NCI-H1417 (cell line): ENCODE measurements at regions not wholly inside any gene's neighbourhood (a gene's known extent, or its start where the extent isn't known, plus 50 kb on each side); places are given as distances from the start of the nearest gene placed in this dataset.
"Not testable (repeated sequence)": the region's sequence is repeated elsewhere in the genome, so short reads cannot be mapped to it uniquely, and the experiment has no call there.

Experiments
- DNase-seq, 3 experiments: peaks; one replicate each; lab custom pipeline; 2025; lab: John Stamatoyannopoulos, UW

DNA sequence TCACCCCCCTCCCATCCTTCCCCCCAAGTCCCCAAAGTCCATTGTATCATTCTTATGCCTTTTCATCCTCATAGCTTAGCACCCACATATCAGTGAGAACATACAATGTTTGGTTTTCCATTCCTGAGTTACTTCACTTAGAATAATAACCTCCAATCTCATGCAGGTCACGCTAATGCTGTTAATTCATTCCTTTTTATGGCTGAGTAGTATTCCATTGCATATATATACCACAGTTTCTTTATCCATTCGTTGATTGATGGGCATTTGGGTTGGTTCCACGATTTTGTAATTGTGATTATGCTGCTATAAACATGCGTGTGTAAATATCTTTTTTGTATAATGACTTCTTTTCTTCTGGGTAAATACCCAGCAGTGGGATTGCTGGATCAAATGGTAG is 621.9 kb upstream of the NRP1 start:
- DNase-seq, result not testable (repeated sequence)

DNA sequence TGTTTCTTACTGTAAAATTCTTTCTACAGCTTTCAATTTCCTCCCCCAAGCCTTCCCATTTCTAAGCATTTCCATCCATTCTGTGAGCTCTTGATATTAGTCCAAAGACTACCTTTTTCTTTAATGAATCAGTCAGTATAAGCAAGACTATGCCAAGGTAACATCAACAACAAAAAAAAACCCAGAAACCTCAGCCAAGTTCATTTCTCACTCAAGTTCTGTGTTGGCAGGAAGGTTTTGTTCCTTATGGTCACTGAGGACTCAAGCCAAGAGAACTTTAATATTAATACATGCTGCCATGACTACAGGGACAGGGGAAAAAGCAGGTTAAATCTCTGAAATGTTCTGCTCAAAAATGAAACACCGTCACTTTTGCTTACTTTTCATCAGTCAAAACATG is 621.2 kb upstream of the NRP1 start:
- no peak for DNase-seq

DNA sequence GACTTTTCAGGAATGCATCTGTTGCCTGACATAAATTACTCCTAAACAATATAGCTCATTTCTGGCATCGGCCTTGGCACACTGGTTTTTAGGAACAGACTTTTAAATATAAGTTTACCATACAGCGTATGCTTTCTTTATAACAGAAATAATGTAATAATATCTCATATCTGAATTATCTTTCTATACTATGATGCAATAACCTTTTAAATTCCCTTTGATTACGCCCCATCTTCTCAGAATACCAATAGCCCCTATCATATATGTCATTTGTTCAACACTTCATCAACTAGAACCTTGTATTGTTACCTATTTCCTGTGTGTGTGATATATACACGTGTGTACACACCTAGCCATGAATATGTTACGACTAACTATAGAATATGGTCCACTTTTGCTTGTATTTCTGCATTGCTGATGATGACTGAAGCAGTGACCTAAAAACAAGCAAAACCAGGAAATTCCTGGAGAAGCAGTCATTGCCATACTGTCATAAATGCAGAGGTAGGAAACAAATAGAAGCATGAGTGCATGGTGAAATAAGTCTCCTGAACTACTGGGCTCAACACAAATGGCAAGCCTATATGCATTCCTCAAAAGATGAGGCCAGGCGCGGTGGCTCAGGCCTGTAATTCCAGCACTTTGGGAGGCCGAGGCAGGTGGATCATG is 618.4 kb upstream of the NRP1 start:
- DNase-seq, result no peak

DNA sequence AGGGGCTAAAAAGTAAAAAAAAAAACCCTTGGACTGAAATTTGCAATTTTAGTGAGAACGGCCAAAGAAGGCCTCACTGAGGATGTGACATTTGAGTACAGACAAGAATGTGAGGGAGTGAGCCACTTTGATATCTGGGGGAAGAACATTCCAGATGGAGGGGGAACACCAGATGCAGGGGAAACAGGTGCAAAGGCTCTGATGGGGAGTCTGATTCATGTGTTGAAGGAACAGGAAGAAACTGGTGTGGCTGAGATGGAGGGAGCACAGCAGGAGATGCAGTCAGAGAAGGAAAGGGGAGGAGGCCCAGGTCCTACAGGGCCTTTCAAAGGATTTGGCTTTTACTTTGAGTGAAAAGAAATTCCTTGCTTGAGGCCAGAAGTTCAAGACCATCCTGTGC is 615.7 kb upstream of the NRP1 start:
- DNase-seq, result no peak

DNA sequence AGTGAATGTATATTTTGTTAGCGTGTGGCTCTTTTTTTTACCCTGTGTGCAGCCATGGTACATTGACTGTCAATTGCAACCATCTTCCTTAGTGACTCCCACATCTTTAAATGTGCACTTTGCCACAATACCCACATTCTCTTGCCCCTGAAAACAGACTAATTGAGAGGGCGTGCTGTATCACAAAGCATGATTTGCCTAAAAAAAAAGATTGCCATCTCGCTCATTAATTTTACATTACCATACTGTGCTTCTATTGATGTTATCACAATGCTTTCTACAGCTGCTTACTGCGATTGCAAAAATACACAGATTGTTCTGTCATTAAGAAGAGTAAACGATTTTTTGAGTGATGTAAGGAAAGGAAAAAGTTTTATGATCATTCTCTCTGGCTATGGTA is 613.1 kb upstream of the NRP1 start:
- no peak for DNase-seq

DNA sequence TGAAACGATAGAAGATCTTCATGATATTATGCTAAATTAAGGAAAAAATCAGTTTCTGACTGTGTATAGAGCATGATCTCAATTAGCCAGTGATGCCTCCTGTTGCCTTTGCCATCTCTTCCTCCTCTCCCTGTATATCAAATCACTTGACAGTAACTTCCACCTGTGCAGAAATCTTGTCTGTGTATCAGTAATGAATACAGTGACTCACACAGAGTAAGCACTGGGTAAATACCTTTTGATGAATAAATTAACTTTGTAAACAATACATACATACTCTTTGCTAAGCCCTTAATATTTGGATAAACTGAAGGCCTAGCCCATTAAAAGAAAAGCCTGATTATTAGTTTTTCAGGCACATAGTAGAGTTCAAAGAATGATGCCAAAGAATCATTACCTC is 610.6 kb upstream of the NRP1 start:
- no peak for DNase-seq

DNA sequence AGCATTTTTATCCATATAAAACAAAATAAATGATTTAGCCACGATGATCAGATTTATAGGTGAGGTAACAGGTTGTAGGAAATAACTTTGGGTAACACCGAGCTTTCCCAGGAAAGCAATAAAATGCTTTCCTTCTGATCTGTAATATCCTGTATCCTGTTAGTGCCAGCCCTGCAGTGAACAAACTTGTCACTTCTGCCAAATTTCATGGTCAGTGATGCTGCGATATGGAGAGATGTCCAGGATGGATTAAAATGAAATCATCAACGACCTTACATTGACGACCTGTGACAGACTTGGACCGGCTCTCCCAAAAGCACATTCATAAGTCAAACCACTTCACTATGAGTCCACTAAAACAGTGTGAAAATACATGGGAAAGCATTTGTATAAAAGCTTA is 608.0 kb upstream of the NRP1 start:
- no peak for DNase-seq

DNA sequence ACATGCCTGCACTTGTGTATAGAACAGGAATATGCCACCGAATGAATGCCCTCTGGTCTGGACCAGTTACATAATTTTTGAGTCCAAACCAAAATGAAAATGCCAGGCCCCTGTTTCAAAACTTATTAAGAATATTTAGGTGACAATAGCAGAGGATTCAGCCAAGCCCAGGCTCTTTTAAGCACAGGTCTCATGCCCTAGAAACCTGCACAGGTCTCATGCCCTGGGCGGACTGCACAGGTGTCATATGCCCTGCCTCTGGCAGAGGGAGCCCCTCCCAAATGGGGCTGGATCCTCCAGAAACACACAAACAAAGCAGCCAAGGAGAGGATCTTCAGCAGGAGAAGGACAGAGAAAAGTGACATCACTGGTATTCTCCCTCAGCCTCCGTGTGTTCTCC is 605.4 kb upstream of the NRP1 start:
- DNase-seq, result peak in 1 of 3 experiments; percentile 1

DNA sequence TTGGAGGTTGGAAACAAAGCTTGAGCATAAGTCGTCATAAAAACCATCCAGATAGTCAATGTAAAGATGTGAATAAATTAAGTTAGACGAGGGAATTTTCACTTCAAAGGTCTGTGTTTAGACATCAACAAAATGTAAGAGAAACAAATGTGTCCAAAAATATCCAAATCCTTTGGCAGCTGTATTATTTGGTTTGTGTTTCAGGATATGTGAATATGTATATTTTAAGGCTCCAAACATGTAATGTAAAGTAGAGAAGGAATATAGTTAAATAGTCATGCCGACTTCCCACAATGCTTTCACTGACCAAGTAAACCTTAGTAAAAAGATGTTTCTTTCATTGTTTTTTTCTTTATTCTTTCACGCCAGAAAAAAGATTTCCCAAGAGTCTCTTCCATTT is 604.9 kb upstream of the NRP1 start:
- DNase-seq, result no peak

DNA sequence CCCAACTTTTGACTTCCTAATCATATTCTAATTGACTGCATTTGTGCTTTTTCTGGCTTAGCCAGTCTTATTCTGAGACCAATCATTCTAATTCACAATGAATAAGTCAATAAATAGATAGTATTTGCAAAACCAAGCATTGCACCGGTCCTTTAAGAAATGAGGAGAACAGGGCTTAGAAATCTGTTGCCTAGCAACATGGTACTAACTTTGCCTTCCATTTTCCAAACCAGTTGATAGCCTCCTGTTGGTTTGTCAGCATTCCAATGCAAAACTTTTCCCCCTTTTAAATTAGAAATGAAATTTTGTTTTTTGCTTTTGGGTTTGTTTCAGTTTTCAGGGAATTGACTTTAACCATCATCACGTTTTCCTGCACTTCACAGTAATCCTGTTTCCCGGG is 603.5 kb upstream of the NRP1 start:
- DNase-seq, result no peak

DNA sequence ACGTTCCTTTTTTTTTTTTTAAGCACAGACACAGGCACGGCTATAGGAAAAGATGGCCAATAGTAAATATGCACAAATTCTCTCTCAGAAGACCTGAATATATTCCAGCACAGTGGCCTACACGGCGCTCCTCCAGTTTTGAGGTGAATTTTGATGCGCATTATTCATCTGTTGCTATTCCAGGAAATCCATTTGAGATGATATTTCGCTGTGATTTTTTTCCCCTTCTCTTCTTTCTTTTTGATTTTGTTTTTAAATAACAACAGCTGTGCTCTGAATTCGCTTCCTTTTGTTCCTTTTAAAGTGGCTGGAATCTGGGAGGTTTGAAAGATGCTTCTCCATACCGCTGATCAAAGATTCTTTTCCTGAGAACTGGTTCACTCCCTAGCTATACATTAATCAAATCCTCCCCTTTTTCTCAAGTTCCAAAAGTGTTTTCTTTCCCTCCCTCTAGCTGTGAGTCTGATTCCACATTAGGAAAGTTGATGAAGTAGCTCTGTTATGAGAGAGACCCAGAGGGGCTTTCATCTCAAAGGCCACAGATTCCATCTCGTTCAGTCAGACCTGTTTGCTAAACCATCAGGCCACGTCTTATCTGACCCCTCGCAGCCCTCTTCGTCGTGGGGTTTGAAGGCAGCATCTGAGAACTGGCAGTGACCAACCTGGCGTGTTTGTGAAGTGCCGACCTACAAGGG is 602.7 kb upstream of the NRP1 start:
- no peak for DNase-seq

DNA sequence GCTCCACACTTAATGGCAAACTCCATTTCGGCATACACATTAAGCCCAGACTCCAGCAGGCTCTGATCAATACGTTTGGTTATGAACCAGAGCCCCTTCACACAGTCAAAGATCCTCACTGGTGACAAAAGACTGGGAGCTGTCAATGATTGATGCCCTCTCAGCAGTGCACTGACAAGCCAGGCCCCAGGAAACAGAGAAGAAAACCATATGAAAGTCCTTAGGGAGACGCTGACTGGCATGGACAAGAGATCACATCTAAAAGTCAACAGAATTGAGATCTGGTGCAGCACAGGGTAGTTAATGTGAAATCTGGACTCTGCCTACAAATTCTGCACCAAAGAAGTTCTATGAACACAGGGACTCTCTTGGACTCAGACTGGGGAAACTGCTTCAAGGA is 600.9 kb upstream of the NRP1 start:
- peak in 2 of 3 experiments; percentile 1 to 30 for DNase-seq

DNA sequence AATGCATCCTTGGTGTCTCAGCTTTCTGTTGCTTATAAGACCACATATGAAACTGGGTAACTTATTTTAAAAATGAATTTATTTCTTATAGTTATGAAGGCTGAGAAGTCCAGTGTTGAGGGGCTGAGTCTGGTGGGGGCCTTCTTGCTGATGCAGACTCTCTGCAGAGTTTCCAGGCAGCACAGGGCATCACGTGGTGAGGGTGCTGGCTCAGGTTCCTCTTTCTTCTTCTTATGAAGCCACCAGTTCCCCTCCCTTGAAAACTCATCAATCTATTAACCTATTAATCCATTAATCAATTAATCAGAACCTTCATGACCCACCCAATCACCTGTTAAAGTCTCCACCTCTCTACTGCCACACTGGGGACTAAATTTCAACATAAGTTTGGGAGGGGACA is 595.6 kb upstream of the NRP1 start:
- no peak for DNase-seq

DNA sequence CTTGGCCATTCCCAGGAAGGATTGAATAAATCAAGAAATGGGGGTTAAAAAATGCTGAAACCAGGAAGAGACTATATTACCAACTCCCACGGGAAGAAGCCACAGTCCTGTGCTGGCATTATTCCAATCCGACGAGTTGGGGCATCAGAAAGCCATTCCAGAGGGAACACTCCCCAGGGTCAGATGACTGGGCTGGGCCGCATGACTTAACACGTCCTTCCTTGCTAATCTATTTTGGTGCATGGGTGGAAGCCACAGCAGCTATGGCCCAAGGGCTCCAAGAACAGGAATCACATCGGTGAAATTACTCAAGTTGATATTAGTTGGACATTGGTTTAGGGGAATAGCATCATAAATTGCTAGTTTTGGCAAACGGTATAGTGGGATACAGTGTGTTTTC is 592.9 kb upstream of the NRP1 start:
- no peak for DNase-seq

DNA sequence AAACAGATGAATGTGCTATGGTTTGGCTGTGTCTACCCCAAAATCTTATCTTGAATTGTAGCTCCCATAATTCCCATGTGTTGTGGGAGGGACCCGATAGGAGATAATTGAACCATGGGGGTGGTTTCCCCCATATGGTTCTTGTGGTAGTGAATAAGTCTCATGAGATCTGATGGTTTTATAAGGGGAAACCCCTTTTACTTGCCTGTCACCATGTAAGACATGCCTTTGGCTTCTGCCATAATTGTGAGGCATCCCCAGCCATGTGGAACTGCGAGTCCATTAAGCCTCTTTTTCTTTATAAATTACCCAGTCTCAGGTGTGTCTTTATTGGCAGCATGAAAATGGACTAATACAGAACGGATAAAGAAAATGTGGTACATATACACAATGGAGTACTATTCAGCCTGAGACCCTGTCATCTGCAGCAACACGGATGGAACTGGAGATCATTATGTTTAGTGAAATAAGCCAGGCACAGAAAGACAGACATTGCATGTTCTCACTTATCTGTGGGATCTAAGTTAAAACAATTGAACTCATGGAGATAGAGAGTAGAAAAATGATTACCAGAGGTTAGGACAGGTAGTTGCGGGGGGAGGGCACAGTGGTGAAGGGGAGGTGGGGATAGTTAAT is 587.6 kb upstream of the NRP1 start:
- no peak for DNase-seq

DNA sequence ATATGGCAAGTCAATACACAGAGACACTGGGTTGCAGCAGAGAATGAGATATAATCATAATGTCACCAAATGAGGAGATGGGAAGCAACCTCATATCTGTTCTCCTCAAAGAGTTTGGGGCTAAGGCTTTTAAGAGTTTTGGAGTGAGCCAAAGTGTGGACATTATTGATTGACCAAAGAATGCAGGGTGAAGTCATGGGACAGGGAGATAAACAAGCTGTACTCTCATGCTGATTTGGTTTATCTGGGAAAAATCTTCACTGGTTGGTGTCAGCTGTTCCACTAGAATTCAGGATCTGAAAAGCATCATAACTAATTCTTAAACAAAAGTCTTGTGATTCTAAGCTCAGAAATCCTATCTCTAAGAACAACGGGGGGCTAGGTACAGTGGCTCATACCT is 585.9 kb upstream of the NRP1 start:
- no peak for DNase-seq

DNA sequence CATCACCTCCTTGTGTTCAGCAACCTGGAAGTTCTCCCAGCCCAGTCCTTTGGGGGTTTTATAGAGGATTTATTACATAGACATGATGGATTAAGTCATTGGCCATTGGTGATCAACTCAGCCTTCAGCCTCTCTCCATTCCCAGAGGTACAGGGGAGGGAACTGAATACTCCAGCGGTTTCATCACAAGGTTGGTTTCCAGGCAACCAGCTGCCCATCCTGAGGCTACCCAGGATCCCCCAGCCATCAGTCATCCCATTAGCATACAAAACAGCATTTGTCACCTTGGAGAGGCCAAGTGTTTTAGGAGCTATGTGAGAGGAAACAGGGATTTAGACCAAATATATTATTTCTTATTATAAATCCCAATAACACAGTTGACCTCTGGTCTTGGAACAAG is 584.8 kb upstream of the NRP1 start:
- no peak for DNase-seq

DNA sequence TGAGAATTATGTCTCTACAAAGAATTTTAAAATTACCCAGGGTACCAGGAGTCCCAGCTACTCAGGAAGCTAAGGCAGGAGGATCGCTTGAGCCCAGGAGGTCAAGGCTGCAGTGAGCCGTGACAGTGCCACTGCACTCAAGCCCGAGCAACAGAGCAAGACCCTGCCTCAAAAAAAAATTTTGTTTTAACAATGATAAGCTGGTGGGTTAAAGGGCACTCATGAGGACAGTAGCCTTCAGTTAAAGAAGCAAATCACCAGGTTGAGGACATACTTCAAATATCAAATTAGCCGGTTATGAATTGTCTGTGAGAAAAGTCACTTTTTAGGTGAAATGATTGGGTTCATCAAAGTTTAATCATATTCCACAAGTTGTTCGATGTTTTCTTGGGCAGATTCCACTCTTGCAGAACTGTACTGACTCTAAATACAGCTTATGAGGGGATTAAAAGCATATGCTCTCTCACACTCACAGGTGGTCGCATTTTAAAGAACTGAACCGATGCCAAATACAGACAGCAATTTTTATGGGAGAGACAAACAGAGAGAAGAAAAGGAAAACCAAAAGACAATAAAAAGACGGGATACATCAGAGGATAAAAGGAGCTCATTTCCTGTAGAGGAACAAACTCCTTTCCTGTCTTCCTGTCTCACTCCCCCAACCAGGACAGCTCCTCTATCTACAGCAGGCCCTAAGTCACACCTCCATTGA is 582.8 kb upstream of the NRP1 start:
- no peak for DNase-seq

DNA sequence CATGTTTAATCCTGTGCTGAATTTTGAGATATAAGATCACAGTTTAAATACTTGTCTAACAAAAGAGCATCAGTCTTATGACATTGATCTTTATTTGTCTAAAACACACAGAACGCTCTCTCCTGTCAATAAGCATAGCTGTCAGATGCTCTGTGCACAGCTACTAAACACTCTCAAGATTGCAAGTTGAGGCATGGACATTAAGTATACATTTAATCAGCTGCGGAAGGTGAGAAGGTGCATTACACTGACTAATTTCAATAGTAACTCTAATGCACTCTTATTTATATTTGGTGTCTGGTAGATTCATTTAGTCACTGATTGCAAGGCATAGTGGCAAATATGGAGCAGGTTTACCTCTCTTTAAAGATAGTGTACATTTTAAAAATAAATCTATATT is 580.3 kb upstream of the NRP1 start:
- DNase-seq, result peak in 1 of 3 experiments; percentile 3

DNA sequence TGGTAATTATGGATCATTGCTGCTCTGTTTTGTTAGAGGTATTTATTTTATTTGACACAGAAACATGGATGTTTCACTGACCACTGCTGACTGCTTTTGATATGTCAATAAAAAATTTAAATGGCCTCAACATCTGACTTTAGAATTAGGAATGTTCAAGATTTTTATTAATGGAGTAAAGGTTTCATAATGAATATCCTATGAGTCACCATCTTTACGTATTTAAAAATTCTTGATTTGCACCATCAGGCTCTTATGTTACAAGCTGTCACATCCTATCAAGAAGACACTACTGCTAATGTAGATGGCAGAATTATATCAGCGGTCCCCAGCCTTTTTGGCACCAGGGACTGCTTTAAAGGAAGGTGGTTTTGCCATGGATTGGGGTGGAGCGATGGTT is 578.7 kb upstream of the NRP1 start:
- no peak for DNase-seq

DNA sequence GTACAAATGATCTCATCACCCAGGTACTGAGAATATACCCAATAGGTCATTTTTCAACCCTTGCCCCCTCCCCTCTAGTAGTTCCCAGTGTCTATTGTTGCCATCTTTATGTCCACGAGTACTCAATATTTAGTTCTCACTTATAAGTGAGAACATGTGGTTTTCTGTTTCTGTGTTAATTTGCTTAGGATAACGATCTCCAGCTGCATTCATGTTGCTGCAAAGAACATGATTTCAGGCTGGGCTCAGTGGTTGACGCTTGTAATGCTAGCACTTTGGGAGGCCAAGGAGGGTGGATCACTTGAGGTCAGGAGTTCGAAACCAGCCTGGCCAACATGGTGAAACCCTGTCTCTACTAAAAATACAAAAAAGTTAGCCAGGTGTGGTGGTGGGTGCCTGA is 575.0 kb upstream of the NRP1 start:
- DNase-seq, result not testable (repeated sequence)

DNA sequence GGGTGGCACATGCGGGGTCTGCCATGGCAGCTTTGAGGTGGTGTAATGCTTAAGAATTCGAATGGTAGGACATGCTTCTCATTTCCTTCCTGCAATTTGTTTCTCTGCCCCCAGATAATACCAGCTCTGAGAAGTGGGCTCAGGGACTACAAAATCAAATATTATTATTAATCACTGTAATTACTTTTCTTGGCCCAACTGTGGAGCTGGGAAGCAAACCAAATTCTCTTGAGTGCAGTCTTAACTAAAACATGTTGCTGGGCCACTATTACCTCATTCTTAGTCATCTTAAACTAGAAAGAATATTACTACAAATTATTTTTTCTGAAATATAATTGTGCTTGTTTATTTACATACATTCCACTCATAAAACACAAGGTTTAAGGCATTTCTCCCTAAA is 566.7 kb upstream of the NRP1 start:
- DNase-seq, result no peak

DNA sequence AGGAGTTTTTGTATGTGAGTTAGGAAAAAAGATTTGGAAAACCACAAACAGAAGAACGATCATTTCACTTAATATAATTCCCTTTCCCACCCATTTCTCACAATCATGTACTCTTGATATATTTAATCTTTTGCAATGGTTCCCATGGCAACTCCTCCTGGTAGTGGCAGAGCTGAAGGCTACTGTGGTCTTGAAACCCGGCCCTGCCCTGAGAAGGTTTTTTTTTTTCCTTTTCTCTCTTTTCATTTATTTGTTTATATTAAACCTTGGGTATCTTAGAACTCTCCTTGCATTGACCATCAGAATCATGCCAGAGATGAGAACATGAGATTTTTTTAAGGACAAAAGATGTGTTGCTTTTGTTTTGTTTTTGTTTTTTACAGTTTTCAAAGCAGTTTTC is 566.1 kb upstream of the NRP1 start:
- DNase-seq, result peak in 1 of 3 experiments; percentile 4
